GM12878 (cell line): ENCODE measurements at regions not wholly inside any gene's neighbourhood (a gene's known extent, or its start where the extent isn't known, plus 50 kb on each side); places are given as distances from the start of the nearest gene placed in this dataset.

Experiments used
- CREB1 ChIP-seq: IDR thresholded peaks from 2 replicates; pipeline ENCODE4 v1.6.1; 2012; ENCODE audit warnings: low read depth, mild to moderate bottlenecking, inconsistent platforms
- EZH2 ChIP-seq: IDR thresholded peaks from 2 replicates; pipeline ENCODE4 v1.6.1; 2012; ENCODE audit warnings: low read depth, mild to moderate bottlenecking, control low read depth, inconsistent platforms, low read length, borderline replicate concordance; ENCODE audit not compliant: control insufficient read depth
- IRF4 ChIP-seq: IDR thresholded peaks from 2 replicates; pipeline ENCODE4 v1.6.1; 2011; ENCODE audit warnings: low read depth, low read length
- KAT2A ChIP-seq: conservative IDR thresholded peaks from 2 replicates; pipeline ENCODE4 v1.6.1; 2011; ENCODE audit warnings: low read depth, low read length; ENCODE audit not compliant: control insufficient read depth
- MEF2A ChIP-seq: IDR thresholded peaks from 2 replicates; pipeline ENCODE4 v1.6.1; 2011; ENCODE audit warnings: low read depth, mild to moderate bottlenecking, low read length, moderate library complexity; ENCODE audit not compliant: insufficient read depth
- POLR2A ChIP-seq: IDR thresholded peaks from 2 replicates; pipeline ENCODE4 v1.6.1; 2011; ENCODE audit warnings: low read depth, mild to moderate bottlenecking, low read length
- POLR2AphosphoS2 ChIP-seq: IDR thresholded peaks from 2 replicates; pipeline ENCODE4 v1.6.1; 2011; ENCODE audit warnings: low read depth, mild to moderate bottlenecking, low read length, improper control_type of control experiment, moderate library complexity
- RCOR1 ChIP-seq: conservative IDR thresholded peaks from 2 replicates; pipeline ENCODE4 v1.6.1; 2012; ENCODE audit warnings: low read depth, low read length, improper control_type of control experiment
- RELA ChIP-seq: fragments of 450-650 bp; IDR thresholded peaks from 2 replicates; pipeline ENCODE4 v1.8.0; 2014; ENCODE audit warnings: borderline replicate concordance; ENCODE audit not compliant: partially characterized antibody
- REST ChIP-seq: IDR thresholded peaks from 2 replicates; pipeline ENCODE4 v1.6.1; 2012; ENCODE audit warnings: mild to moderate bottlenecking, low read depth, low read length
- TBL1XR1 ChIP-seq: IDR thresholded peaks from 2 replicates; pipeline ENCODE4 v1.6.1; 2012; ENCODE audit warnings: low read depth, low read length, improper control_type of control experiment
- TF ChIP-seq, protein P1 (sequence below), 3 experiments: IDR thresholded peaks in 2 of 3; conservative IDR thresholded peaks in 1 of 3; 2 replicates each; pipeline ENCODE4 v1.5.1; 2011; ENCODE audit warnings: low read depth in 3 of 3, low read length in 3 of 3, mild to moderate bottlenecking in 3 of 3, control low read depth in 2 of 3, moderate library complexity in 2 of 3, inconsistent platforms in 1 of 3, mixed read lengths in 1 of 3; ENCODE audit not compliant: control insufficient read depth in 2 of 3, insufficient read depth in 1 of 3; ENCODE audit errors: extremely low read depth in 1 of 3
- TF ChIP-seq, protein P2 (sequence below): IDR thresholded peaks from 2 replicates; pipeline ENCODE4 v1.6.1; 2011; ENCODE audit warnings: mild to moderate bottlenecking, low read depth, low read length, moderate library complexity; ENCODE audit not compliant: insufficient replicate concordance

DNA sequence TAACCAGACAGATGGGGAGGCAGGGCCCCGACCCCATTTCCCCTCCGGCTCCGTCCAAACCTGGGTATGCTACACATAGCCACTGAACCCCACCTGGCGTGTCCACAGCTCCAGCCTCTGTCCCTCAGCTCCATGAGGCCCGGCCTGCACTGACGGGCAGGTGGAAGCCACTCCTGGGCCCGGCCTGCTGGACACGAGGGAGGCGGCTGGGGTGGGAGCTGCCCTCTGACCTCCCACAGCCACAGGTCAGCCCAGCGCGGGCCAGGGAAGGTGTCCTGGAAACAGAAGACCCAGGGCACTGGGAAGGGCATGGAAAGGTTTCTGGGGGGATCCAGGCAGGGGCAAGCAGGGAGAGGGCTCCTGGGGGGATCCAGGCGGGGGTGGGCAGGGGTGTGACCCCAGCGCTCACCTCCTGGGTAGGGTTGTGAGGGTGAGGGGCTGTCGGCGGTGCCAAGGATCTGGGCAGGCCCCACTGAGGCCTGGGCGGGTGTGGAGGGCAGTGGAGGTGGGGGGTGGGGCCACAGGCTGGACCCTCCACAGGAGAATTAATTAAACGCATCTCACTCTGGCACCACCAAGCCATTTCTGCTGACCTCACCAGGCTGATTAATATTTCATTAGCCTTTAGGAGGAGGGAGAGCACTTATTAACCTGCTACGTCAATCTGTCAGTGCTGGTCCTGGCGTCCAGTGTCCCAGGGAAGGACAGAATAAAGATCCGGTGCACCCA lies 108.9 kb downstream of the UNCX start:
- TF ChIP-seq POLR2A = no peak
- TF ChIP-seq, protein P1, sequence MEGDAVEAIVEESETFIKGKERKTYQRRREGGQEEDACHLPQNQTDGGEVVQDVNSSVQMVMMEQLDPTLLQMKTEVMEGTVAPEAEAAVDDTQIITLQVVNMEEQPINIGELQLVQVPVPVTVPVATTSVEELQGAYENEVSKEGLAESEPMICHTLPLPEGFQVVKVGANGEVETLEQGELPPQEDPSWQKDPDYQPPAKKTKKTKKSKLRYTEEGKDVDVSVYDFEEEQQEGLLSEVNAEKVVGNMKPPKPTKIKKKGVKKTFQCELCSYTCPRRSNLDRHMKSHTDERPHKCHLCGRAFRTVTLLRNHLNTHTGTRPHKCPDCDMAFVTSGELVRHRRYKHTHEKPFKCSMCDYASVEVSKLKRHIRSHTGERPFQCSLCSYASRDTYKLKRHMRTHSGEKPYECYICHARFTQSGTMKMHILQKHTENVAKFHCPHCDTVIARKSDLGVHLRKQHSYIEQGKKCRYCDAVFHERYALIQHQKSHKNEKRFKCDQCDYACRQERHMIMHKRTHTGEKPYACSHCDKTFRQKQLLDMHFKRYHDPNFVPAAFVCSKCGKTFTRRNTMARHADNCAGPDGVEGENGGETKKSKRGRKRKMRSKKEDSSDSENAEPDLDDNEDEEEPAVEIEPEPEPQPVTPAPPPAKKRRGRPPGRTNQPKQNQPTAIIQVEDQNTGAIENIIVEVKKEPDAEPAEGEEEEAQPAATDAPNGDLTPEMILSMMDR (IDR thresholded peaks at IDR 0.05 in 2 of 3, conservative IDR thresholded peaks at IDR 0.05 in 1 of 3; ENCODE audit: control insufficient read depth in 2 of 3, extremely low read depth in 1 of 3, insufficient read depth in 1 of 3, low read depth in 3 of 3, low read length in 3 of 3) = no peak
- no peak for TF ChIP-seq CREB1
- TF ChIP-seq REST = no peak
- TF ChIP-seq POLR2AphosphoS2 = no peak
- TF ChIP-seq KAT2A = no peak
- TF ChIP-seq RCOR1 = no peak
- TF ChIP-seq MEF2A = no peak
- TF ChIP-seq TBL1XR1 = no peak
- TF ChIP-seq, protein P2, sequence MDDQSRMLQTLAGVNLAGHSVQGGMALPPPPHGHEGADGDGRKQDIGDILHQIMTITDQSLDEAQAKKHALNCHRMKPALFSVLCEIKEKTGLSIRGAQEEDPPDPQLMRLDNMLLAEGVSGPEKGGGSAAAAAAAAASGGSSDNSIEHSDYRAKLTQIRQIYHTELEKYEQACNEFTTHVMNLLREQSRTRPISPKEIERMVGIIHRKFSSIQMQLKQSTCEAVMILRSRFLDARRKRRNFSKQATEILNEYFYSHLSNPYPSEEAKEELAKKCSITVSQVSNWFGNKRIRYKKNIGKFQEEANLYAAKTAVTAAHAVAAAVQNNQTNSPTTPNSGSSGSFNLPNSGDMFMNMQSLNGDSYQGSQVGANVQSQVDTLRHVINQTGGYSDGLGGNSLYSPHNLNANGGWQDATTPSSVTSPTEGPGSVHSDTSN = no peak
- TF ChIP-seq RELA = no peak
- TF ChIP-seq EZH2 = no peak
- TF ChIP-seq IRF4 = no peak
